HL-60 (cell line): ENCODE measurements at regions not wholly inside any gene's neighbourhood (a gene's known extent, or its start where the extent isn't known, plus 50 kb on each side); places are given as distances from the start of the nearest gene placed in this dataset.

Experiments
- DNase-seq, 2 experiments: peaks; one replicate each; pipeline ENCODE4 v3.0.0-alpha.2; 2010 to 2020; ENCODE audit warnings: low read depth in 1 of 2, low spot score in 1 of 2
- H3K27ac ChIP-seq: fragments of 250-450 bp; sonication (Bioruptor Pico); replicated peaks from 2 replicates; pipeline ENCODE4 v1.5.1; 2020; ENCODE audit warnings: mild to moderate bottlenecking, moderate library complexity
- H3K27me3 ChIP-seq: fragments of 250-450 bp; sonication (Bioruptor Pico); 2 replicates; pipeline ENCODE4 v1.5.1; 2021; ENCODE audit warnings: mild to moderate bottlenecking, moderate library complexity; ENCODE audit not compliant: insufficient read depth, poor library complexity, severe bottlenecking
- H3K4me3 ChIP-seq: replicated peaks from 2 replicates; pipeline ENCODE4 v1.5.1; 2011; ENCODE audit warnings: mild to moderate bottlenecking, control low read depth, low read length; ENCODE audit not compliant: insufficient read depth
- CTCF ChIP-seq: IDR thresholded peaks from one replicate; pipeline ENCODE4 v1.5.1; 2011; ENCODE audit warnings: low read length, control low read depth, inconsistent platforms; ENCODE audit not compliant: insufficient read depth
- GABPA ChIP-seq: IDR thresholded peaks from 2 replicates; pipeline ENCODE4 v1.6.1; 2012; ENCODE audit warnings: low read depth
- POLR2AphosphoS5 ChIP-seq: IDR thresholded peaks from 2 replicates; pipeline ENCODE4 v1.6.1; 2012; ENCODE audit warnings: low read depth
- REST ChIP-seq: IDR thresholded peaks from 2 replicates; pipeline ENCODE4 v1.6.1; 2012; ENCODE audit warnings: low read depth; ENCODE audit not compliant: insufficient replicate concordance
- SPI1 ChIP-seq: IDR thresholded peaks from 2 replicates; pipeline ENCODE4 v1.6.1; 2012; ENCODE audit warnings: low read depth, mild to moderate bottlenecking, borderline replicate concordance

- TF ChIP-seq POLR2AphosphoS5 (no peak), REST (no peak), CTCF (no peak), GABPA (no peak), SPI1 (no peak)
- no peak for DNase-seq
- no peak overlapping the region for H3K4me3 ChIP-seq
- H3K27me3 ChIP-seq, result no peaks in the 10 kb centered on the region
- H3K27ac ChIP-seq, result no peak overlapping the region
These were observed 1333.7 kb upstream of the WWC1 start for GRCh38 chr5:166957782-166958181.

GRCh38 chr5:166959766-166960165 lies 1331.7 kb upstream of the WWC1 start:
- Histone ChIP-seq H3K27me3 (no peaks in the 10 kb centered on the region), H3K4me3 (no peak overlapping the region), H3K27ac (no peak overlapping the region)
- TF ChIP-seq SPI1, result no peak
- no peak for TF ChIP-seq POLR2AphosphoS5
- TF ChIP-seq REST, result no peak
- no peak for TF ChIP-seq GABPA
- TF ChIP-seq CTCF, result no peak
- no peak for DNase-seq

GRCh38 chr5:166961028-166961427 lies 1330.4 kb upstream of the WWC1 start:
- H3K27me3 ChIP-seq, result no peaks in the 10 kb centered on the region
- H3K4me3 ChIP-seq, result no peak overlapping the region
- DNase-seq, result no peak
- no peak overlapping the region for H3K27ac ChIP-seq
- no peak for TF ChIP-seq REST
- no peak for TF ChIP-seq CTCF
- TF ChIP-seq SPI1, result no peak
- TF ChIP-seq GABPA, result no peak
- no peak for TF ChIP-seq POLR2AphosphoS5
